Colon (tissue), 2 donors: ENCODE measurements at regions not wholly inside any gene's neighbourhood (a gene's known extent, or its start where the extent isn't known, plus 50 kb on each side); places are given as distances from the start of the nearest gene placed in this dataset.
"Not testable (repeated sequence)": the region's sequence is repeated elsewhere in the genome, so short reads cannot be mapped to it uniquely, and the experiment has no call there.

ENCODE experiments used
- FAIRE-seq: peaks from 2 replicates; lab custom pipeline; 2012; peaks lifted over from hg19 to GRCh38; lab: Jason Lieb, UNC
- donor health status: control.
- donor health status: control.

GRCh38 chrX:1140236-1140681 lies 72.2 kb downstream of the CRLF2 start:
- FAIRE-seq, result no peak

- no peak for FAIRE-seq
Measured at GRCh38 chrX:1139185-1139500, 73.3 kb downstream of the CRLF2 start.

- no peak for FAIRE-seq
Measured at GRCh38 chrX:1138476-1139184, 73.8 kb downstream of the CRLF2 start.

GRCh38 chrX:1137531-1137930 lies 74.9 kb downstream of the CRLF2 start:
- FAIRE-seq, result no peak

GRCh38 chrX:1136582-1136981 lies 75.9 kb downstream of the CRLF2 start:
- FAIRE-seq, result not testable (repeated sequence)

- FAIRE-seq, result no peak
Measured at GRCh38 chrX:1134976-1135375, 77.5 kb downstream of the CRLF2 start.

- no peak for FAIRE-seq
Measured at GRCh38 chrX:1134156-1134555, 78.3 kb downstream of the CRLF2 start.

GRCh38 chrX:1126738-1127137 lies 85.7 kb downstream of the CRLF2 start:
- FAIRE-seq, result no peak

- no peak for FAIRE-seq
Measured at GRCh38 chrX:1124531-1124930, 87.9 kb downstream of the CRLF2 start.

GRCh38 chrX:1122851-1123250 lies 89.6 kb downstream of the CRLF2 start:
- FAIRE-seq, result not testable (repeated sequence)

GRCh38 chrX:1119275-1119674 lies 93.2 kb downstream of the CRLF2 start:
- no peak for FAIRE-seq

GRCh38 chrX:1118572-1119199 lies 93.8 kb downstream of the CRLF2 start:
- FAIRE-seq, result no peak

GRCh38 chrX:1115411-1115810 lies 97.0 kb downstream of the CRLF2 start:
- FAIRE-seq, result not testable (repeated sequence)

- no peak for FAIRE-seq
Measured at GRCh38 chrX:1112321-1112720, 100.1 kb downstream of the CRLF2 start.

- FAIRE-seq, result no peak
Measured at GRCh38 chrX:1111601-1112300, 100.7 kb downstream of the CRLF2 start.

GRCh38 chrX:1109580-1110119 lies 102.8 kb downstream of the CRLF2 start:
- FAIRE-seq, result no peak

- no peak for FAIRE-seq
Measured at GRCh38 chrX:1108501-1109445, 103.7 kb downstream of the CRLF2 start.

- FAIRE-seq, result no peak
Measured at GRCh38 chrX:1106478-1107210, 105.8 kb downstream of the CRLF2 start.

GRCh38 chrX:1105671-1106419 lies 106.6 kb downstream of the CRLF2 start:
- FAIRE-seq, result no peak

- not testable (repeated sequence) for FAIRE-seq
Measured at GRCh38 chrX:1105031-1105430, 107.4 kb downstream of the CRLF2 start.

- no peak for FAIRE-seq
Measured at GRCh38 chrX:1103360-1103759, 109.1 kb downstream of the CRLF2 start.
